BJ (cell line): ENCODE measurements at regions not wholly inside any gene's neighbourhood (a gene's known extent, or its start where the extent isn't known, plus 50 kb on each side); places are given as distances from the start of the nearest gene placed in this dataset.

Experiments
- CTCF ChIA-PET: fragments of 350-600 bp; formaldehyde crosslinking; extraction: SDS; loops from one replicate; lab custom pipeline; 2021; ENCODE audit warnings: antibody characterized with exemption, inconsistent platforms; lab: Yijun Ruan, JAX
- POLR2A ChIA-PET: fragments of 300-600 bp; sonication (Branson Sonifier 250); formaldehyde crosslinking; extraction: SDS; loops from one replicate; lab custom pipeline; 2021; ENCODE audit warnings: antibody characterized with exemption; lab: Charles Lee
- DNase-seq: peaks from one replicate; pipeline ENCODE4 v3.0.0-alpha.2; 2011; ENCODE audit warnings: low read depth
- H3K27me3 ChIP-seq: 2 replicates; pipeline ENCODE4 v1.6.0; 2011; ENCODE audit warnings: low read length; ENCODE audit not compliant: control insufficient read depth, insufficient read depth
- H3K36me3 ChIP-seq: 2 replicates; pipeline ENCODE4 v1.5.1; 2011; ENCODE audit warnings: low read length; ENCODE audit not compliant: control insufficient read depth, insufficient read depth
- H3K4me3 ChIP-seq: 2 replicates; pipeline ENCODE4 v1.5.1; 2011; ENCODE audit warnings: low read depth, mild to moderate bottlenecking, control low read depth, low read length
- TF ChIP-seq, protein P1 (sequence below): IDR thresholded peaks from 2 replicates; pipeline ENCODE4 v1.5.1; 2011; ENCODE audit warnings: low read depth, mild to moderate bottlenecking, control low read depth, inconsistent platforms, low read length, moderate library complexity; ENCODE audit not compliant: insufficient read depth

DNA sequence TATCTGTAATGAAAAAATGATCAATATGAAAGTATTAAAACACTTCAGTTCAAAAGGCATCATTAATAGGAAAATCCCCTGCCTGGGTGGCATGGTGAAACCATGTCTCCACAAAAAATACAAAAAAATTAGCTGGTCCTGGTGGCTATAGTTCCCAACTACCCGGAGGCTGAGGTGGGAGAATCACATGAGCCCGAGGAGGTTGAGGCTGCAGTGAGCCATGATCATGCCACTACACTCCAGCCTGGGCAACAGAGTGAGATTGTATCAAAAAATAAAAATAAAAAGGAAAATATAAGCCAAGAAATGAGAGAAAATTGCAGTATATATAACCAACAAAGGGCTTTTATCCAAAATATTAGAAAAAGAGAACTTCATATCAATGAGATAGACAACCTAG lies 71.6 kb upstream of the MYCN start:
- no peaks in the 10 kb centered on the region for H3K36me3 ChIP-seq
- DNase-seq = no peak
- H3K27me3 ChIP-seq = no peaks in the 10 kb centered on the region
- TF ChIP-seq, protein P1, sequence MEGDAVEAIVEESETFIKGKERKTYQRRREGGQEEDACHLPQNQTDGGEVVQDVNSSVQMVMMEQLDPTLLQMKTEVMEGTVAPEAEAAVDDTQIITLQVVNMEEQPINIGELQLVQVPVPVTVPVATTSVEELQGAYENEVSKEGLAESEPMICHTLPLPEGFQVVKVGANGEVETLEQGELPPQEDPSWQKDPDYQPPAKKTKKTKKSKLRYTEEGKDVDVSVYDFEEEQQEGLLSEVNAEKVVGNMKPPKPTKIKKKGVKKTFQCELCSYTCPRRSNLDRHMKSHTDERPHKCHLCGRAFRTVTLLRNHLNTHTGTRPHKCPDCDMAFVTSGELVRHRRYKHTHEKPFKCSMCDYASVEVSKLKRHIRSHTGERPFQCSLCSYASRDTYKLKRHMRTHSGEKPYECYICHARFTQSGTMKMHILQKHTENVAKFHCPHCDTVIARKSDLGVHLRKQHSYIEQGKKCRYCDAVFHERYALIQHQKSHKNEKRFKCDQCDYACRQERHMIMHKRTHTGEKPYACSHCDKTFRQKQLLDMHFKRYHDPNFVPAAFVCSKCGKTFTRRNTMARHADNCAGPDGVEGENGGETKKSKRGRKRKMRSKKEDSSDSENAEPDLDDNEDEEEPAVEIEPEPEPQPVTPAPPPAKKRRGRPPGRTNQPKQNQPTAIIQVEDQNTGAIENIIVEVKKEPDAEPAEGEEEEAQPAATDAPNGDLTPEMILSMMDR = no peak
- ChIA-PET POLR2A (no interaction called here), CTCF (no interaction called here)
- H3K4me3 ChIP-seq = no peak overlapping the region

DNA sequence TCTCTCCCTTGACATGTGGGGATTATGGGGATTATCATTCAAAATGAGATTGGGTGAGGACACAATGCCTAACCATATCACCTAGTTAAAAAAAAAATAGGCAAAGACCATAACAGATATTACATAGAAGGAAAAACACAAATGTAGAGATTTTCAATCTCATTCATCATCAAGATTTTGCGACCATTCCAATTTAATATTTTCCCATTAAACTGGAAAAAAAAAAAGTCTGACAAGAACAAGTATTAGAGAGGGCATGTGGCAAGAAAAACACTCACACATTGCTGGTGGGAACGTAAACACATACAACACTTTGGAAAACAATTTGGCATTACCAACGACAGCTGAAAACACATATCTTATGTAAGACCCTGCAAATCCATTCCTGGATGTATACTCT lies 71.0 kb upstream of the MYCN start:
- Histone ChIP-seq H3K36me3 (no peaks in the 10 kb centered on the region), H3K4me3 (no peak overlapping the region), H3K27me3 (no peaks in the 10 kb centered on the region)
- DNase-seq = no peak
- ChIA-PET POLR2A (no interaction called here), CTCF (no interaction called here)
- TF ChIP-seq, protein P1 = no peak

DNA sequence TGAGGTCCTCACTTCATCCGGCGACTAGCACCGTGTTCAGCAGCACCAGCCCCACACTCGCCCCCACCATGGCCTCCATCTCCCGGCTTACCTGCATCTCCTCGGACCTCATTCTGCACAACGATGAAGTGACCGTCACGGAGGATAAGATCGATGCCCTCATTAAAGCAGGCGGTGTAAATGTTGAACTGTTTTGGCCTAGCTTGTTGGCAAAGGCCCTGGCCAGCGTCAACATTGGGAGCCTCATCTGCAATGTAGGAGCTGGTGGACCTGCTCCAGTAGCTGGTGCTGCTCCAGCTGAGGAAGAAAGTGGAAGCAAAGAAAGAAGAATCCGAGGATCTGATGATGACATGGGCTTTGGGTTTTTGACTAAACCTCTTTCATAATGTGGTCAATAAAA lies 70.5 kb upstream of the MYCN start:
- ChIA-PET CTCF (no interaction called here), POLR2A (no interaction called here)
- H3K27me3 ChIP-seq = no peaks in the 10 kb centered on the region

DNA sequence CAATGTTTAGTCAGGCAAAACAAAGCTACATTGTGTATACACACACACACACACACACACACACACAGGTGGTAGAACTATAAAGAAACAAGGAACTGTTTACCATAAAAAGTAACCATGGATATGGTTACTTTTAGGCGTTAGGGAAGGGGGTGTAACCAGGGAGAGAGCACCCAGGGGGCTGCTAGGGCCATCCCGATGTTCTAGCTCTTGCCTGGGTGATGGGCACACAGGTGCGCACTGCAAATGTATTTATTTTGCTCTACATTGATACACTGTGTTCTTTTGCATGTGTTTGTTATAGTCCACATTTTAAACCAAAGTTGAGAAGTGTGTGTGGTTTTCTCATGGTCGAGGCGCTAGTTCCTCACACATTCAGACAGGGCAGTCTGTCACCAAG lies 69.8 kb upstream of the MYCN start:
- CTCF ChIA-PET = no interaction called here
- POLR2A ChIA-PET = no interaction called here
- TF ChIP-seq, protein P1 = no peak

More for the DNA sequence above, 70.5 kb upstream of the MYCN start:
- Histone ChIP-seq H3K36me3 (no peaks in the 10 kb centered on the region), H3K4me3 (no peak overlapping the region)
- TF ChIP-seq, protein P1 = no peak
- no peak for DNase-seq

DNA sequence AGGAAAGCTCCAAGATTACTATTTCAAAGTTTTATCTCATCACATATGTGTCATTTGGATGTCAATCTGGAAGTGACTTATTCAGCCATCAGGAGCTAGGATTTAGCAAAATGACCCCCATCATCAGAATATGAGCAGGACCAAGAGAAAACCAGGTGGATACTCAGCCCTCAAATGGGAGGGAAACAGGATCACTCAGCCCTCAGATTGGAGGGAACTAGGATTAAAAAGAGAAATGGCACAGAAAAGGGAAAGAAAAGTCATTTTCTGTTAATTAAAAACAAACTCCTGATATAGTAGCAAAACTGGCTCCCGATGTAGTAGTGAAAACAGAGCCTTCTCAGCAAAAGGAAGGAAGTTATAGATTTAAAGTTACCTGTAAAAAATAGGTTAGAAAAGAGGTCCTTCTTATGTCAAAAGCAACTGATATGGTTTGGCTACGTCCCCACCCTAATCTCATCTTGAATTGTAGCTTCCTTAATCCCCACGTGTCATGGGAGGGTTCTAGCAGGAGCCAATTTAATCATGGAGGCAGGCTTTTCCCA lies 69.0 kb upstream of the MYCN start:
- CTCF ChIA-PET = no interaction called here
- POLR2A ChIA-PET = no interaction called here

More for the DNA sequence above, 69.8 kb upstream of the MYCN start:
- no peak for DNase-seq
- Histone ChIP-seq H3K27me3 (no peaks in the 10 kb centered on the region), H3K4me3 (no peak overlapping the region), H3K36me3 (no peaks in the 10 kb centered on the region)

More for the DNA sequence above, 69.0 kb upstream of the MYCN start:
- Histone ChIP-seq H3K4me3 (no peak overlapping the region), H3K36me3 (no peaks in the 10 kb centered on the region), H3K27me3 (no peaks in the 10 kb centered on the region)
- TF ChIP-seq, protein P1 = no peak
- DNase-seq = no peak
